ENCODE measurements at regions not wholly inside any gene's neighbourhood (a gene's known extent, or its start where the extent isn't known, plus 50 kb on each side); places are given as distances from the start of the nearest gene placed in this dataset.

GRCh38 chr1:29810121-29811120, 574.1 kb downstream of the PTPRU start:
- Mint-ChIP-seq H3K4me3 (no peak overlapping the region), H3K27ac (no peak overlapping the region), H3K9me3 (no peaks in the 10 kb centered on the region), H3K36me3 (ENCODE audit: low read depth) (no peaks in the 10 kb centered on the region), H3K27me3 (ENCODE audit: low read depth) (peaks cover 14% of the 10 kb centered on the region), H3K4me1 (no peaks in the 10 kb centered on the region)
- TF ChIP-seq CTCF (IDR thresholded peaks at IDR 0.05; ENCODE audit: unreplicated experiment in 3 of 3), result no peak

GRCh38 chr1:29809446-29810120, 573.3 kb downstream of the PTPRU start:
- Mint-ChIP-seq H3K36me3 (ENCODE audit: low read depth) (no peaks in the 10 kb centered on the region), H3K4me1 (peaks cover 2% of the 10 kb centered on the region), H3K9me3 (no peaks in the 10 kb centered on the region), H3K4me3 (no peak overlapping the region), H3K27me3 (ENCODE audit: low read depth) (peaks cover 16% of the 10 kb centered on the region), H3K27ac (no peak overlapping the region)
- no peak for TF ChIP-seq CTCF (IDR thresholded peaks at IDR 0.05; ENCODE audit: unreplicated experiment in 3 of 3)

GRCh38 chr1:29808141-29808995, 572.0 kb downstream of the PTPRU start:
- no peak overlapping the region for H3K4me3 Mint-ChIP-seq
- no peaks in the 10 kb centered on the region for H3K9me3 Mint-ChIP-seq
- peaks cover 13% of the 10 kb centered on the region for H3K4me1 Mint-ChIP-seq
- no peak for TF ChIP-seq CTCF (IDR thresholded peaks at IDR 0.05; ENCODE audit: unreplicated experiment in 3 of 3)
- H3K36me3 Mint-ChIP-seq (ENCODE audit: low read depth), result no peaks in the 10 kb centered on the region
- H3K27me3 Mint-ChIP-seq (ENCODE audit: low read depth), result peaks cover 16% of the 10 kb centered on the region
- H3K27ac Mint-ChIP-seq, result no peak overlapping the region

GRCh38 chr1:29807689-29808088, 571.4 kb downstream of the PTPRU start:
- Mint-ChIP-seq H3K4me3 (no peak overlapping the region), H3K4me1 (peaks cover 13% of the 10 kb centered on the region)

More at GRCh38 chr1:29807689-29808088, 571.4 kb downstream of the PTPRU start:
- Mint-ChIP-seq H3K36me3 (ENCODE audit: low read depth) (no peaks in the 10 kb centered on the region), H3K9me3 (no peaks in the 10 kb centered on the region), H3K27ac (no peak overlapping the region), H3K27me3 (ENCODE audit: low read depth) (peaks cover 19% of the 10 kb centered on the region)
- TF ChIP-seq CTCF (IDR thresholded peaks at IDR 0.05; ENCODE audit: unreplicated experiment in 3 of 3), result no peak
